ENCODE measurements at regions not wholly inside any gene's neighbourhood (a gene's known extent, or its start where the extent isn't known, plus 50 kb on each side); places are given as distances from the start of the nearest gene placed in this dataset.

DNA sequence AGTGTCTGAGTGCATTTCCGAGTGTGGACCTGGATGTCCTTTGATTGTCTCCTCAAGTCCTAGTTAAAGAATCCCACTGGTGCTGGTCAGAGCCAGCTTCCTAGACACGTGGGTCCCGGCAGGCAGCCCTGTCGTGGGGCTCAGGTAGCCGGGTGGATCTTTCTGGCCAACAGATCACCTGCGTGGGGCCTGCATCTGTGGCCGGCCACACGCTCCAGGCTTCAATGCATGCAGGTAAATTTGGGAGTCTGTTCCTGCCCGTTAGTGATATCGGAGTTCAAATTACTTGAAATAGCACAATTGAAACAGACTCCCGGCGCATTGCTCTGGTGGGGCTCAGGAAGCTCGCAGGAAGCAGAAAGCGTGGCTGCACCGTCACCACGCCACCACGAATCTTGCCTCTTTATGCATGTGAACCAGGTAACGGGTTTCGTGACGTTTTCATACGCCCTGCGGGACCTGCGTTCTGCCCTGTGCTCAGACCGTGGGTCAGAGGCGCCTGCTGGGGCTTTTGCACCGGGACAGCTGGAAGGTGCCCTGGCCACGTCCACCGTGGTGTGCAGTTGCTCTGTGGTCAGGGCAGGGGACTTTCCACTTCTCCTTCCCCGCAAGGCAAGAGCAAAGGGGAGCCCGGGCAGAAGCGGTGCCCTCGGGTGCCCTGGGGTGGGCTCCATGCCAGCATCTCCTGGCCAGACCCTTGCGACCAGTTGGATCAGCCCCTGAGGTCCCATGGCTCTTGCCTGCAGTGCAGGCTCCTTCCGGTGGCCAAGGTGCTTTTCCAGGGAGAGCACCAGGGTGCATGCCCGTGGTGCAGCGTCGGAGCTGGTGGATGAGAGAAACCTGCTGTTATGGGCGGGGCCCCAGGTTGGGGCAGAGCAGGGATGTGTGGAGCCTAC is 803.5 kb downstream of the BRD1 start:
- no peak for DNase-seq

DNA sequence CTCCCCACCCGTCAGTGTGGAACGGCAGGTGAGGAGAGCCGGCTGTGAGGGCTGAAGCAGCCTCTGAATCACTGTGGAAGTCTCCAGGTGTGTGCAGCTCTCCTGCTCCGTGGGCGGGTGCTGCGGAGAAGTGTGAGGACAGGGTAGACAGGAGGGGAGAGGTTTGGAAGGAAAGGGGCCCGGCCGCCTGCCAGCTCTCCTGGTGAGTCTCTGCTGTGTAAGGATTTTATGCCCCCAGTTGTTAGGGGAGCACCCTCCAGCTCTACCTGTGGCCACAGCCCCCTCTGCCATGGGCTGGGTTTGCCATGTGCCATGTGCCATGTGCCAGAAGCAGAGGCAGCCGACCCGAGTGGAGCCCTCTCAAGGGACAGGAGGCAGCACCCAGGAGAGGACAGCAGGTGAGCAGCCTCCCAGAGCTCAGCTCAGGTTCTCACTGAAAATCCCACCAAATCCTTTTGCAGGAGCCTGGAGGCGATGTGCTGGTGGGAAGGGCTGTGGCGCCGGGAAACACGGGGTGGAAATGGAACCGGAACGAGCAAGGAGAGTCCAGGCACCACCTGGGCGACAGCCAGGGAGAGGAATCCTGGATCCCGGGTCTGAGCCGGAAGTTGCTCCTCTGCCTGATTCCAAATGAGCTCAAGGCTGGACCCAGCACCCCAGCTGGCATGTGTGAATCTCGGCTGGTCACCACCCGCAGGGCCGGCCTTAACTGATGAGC is 804.4 kb downstream of the BRD1 start:
- DNase-seq: no peak

DNA sequence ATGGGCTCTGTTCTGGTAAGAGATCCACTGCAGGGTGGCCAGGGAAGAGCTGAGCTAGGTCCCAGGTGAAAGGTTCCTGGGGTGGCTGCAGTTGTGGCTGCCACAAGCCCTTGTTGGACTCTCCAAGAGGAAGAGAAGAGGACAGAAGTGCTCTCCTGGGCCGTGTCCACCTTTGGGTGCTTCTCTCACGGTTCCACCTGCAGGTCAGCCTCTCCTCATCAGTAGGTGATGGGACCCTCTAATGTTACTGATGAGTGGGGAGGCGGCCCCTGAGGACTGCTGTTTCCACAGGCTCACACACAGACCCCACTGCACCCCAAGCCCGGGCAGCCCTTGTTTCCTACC is 804.9 kb downstream of the BRD1 start:
- DNase-seq: no peak

DNA sequence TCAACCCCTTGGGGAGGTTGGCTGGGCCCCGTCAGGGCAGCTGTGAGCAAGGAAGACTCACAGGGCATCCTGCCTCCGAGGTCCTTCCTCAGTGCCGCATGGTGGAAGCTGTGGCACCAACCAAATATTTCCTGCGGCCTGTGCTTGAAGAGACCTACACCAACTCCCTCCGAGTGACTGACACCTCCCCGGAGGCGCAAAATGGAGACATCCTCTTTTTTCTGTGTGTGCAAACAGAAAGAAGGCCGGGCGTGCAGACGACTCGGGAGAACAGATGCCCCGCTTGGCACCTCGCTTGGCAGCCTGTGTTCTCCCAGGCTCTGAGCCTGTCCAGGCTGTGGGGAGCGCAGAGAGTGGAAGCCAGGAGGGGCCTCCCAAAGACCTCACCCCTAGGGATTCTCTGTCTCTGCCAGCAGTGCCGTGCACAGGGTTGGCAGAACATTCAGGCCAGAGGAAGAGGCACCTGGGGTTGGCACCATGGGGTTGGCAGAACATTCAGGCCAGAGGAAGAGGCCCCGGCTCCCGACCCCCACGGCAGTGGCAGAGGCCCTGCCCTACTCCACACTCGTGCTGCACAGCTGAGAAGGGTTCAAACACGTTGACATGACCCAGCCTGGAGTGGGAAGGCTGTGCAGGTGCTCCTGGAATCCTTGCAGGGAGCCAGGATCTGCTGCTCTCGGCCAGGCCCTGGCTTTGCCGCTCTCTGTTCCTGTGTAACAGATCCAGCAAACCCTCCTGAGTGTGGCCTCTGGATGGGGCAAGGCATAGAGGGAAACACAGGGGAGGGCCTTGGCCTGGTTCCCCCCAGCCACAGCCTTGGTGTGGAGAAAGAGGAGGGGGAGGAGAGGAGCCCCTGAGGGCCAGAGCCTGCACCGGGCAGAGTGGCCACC is 805.5 kb downstream of the BRD1 start:
- no peak for DNase-seq

DNA sequence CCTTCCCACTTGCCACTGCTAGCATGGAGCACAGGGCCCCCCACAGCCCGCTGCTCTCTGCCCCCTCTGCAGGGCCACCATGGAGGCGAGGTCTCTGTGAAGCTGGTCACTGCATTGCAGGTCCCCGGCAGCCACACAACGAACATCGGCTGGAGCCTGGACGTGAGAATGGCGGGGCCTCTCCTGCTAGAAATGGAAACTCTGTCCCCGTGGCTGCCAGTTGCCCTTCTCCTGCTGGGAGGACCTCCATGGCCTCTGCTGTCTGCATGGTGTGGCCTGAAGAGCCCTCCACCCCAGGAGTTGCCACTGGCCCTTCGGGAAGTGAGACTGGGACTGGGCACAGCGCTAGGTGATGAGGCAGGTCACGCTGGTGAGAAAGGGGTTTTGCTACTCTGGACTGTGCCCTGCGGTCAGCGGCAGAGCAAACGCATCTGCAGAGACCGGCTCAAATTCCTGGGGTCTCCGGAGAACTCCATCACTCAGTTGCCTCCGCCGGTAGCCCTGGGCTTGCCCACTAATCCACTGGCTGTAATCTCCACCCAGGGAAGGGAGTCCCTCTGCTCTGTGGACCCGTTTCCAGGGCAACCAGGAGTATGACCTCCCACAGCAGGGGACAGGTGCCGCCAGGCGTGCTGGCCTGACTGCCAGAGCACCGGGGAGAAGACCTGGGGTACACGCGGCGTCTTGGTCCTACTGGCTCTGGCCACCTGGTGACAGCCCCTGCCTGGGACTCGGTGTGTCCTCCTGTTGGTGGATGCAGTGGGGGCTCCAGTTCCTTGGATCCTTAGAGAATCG is 806.3 kb downstream of the BRD1 start:
- no peak for DNase-seq

DNA sequence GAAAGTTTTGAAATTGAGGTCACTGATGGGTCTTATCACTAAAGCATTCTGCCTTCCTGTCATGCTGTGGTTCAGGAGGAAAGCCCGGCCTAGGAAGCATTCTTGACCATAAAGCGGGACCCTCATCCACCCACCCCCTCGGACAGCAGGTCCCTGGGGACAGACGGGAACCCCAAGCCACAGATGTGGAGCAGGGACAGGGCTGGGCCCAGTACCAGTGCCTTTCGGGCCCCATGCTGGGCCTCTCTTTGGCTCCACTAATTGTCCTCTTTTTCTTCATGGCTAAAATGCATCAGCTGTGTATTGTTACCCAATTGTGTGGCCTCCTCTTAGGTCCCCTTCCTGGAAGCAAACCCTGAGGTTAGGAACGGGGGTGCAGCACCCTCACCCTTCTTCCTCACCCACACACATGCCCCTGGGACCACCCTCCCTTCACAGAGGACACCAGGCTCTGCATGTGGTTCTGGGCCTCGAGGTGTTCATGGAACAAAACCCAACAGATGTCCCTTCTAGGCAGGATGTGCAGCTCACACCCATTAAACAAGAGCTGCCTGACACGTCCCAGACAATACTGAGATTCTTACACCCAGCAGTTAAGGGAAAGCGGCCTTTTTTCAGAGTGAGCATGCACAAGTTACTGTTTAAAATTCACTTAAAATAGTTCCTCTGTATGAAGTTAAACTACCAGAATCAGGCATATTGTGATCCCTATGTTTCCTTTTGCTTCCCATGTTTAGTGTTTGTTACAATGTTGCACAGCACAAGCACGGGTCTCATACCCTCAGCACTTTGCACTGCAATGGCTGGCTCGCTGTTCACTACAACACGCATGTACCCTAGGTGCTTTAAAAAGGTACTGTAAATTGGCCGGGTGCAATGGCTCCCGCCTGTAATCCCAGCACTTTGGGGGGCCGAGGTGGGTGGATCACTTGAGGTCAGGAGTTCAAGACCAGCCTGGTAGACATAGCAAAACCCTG is 807.6 kb downstream of the BRD1 start:
- DNase-seq: no peak

DNA sequence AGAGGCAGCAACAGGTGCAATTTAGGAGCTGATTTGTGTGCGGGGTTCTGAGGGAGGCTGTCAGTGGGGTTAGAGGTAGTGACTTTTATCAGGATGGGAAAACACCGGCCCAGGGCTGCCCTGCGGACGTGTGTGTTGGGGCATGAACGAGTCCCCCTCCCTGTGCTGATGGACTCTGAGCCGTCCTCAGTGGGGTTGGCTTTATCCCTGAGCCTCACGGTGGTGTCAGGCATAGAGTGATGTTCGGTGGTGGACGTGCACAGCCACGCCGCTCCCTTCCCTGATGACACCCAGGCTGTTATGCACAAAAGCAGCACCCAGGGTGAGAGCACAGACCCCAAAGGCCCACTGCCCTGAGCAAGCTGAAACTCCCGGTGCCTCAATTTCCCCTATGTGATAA is 809.1 kb downstream of the BRD1 start:
- DNase-seq: no peak

DNA sequence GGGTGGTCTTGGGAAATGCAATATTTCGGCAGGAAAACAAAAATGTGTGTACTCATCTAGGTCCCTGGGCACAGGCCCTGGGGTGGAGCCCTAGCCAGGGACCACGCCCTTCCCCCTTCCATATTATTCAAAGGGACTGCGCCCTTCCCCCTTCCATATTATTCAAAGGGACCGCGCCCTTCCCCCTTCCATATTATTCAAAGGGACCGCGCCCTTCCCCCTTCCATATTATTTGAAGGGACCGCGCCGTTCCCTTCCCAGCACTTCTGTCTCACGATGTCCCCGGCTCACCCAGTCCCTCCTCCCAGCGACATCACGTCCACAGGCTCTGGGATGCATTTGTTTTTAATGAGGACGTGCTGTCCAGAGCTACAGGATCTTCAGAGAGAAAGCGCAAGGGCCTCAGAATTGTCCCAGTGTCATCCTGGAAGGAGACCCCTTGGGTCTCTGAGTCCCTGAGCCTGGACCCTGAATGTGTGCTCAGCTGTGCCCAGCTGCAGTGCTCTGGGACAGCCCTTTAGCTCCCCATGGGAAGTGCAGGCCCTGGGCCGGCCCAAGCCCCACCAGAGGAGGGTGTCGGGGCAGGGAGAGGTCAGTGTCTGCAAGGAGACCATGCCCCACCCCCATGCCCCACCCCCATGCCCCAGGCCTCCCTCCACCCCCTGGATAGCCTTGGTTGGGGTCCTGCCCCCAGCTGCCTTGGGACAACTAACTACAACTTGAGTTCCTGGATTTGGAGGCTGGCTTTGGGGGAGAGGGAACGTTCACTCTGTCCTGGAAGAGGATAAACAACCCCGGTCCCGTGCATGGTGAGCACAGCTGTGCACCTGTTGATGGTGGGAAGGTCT is 810.0 kb downstream of the BRD1 start:
- no peak for DNase-seq

DNA sequence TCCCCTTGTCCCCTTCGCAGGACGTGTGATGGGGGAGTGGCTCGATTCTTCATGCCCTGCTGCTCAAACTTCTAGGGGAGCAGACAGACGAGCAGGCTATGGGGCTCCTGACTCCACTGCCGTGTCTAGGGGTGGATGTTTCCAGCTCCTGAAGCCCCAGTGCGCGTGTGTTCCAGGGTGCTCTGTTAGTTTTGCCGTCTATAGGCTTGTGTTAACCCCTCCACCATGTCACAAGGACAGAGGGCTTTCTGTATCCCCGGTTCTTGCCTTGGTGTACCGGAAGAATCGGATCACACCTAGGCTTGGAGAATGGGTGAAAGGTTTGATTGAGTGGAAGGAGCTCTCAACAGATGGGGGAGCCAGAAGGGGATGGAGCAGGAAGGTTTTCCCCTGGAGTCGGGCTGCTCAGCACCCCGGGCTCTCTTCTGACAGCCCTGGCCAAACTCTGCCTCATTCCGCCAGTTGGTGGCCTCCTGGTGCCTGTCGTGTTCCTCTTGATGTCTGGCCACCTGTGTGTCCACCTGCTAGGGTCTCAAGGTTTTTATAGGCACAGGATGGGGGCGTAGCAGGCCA is 810.7 kb downstream of the BRD1 start:
- no peak for DNase-seq

DNA sequence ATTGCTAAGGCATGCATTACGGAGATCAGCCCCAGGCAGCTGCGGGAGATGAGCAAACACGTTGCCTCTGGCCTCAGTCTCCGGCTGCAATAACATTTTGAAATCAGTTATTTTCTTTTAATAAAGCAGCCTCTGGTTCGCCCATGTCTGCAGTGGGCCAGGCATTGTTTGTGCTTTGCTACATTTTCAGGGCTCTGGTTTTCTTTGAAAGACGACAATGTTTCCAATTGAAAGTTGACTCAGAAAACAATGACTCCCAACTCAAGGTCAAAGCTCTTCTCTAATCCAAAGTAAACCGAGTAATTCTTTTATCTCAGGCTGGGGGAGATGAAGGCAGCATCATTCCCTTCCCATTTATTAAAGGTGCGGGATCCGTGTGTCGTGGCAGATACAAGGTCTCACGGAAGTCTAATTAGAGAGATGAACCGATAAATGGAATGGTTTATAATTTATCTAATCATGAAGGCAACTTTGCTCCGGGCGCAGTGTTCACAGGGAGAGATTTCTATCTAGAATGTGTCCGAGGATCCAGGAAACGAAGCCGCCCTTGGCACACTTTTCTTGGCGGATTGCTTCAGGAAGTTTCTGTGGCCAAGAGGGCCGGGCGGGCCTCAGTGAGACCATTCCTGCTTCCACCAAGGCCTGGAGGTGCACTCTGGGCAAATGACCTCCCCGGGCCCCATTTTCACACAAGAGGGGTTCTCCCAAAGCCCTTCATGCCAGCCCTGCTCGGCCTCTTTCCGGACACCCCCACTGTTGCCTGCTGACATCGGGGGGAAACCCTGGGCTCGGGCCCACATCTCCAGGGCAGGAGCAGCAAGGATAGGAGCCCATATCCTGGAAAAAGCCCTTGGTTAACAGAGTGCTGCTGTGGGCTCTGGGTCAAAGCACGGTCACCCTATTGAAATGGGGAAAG is 811.4 kb downstream of the BRD1 start:
- no peak for DNase-seq

DNA sequence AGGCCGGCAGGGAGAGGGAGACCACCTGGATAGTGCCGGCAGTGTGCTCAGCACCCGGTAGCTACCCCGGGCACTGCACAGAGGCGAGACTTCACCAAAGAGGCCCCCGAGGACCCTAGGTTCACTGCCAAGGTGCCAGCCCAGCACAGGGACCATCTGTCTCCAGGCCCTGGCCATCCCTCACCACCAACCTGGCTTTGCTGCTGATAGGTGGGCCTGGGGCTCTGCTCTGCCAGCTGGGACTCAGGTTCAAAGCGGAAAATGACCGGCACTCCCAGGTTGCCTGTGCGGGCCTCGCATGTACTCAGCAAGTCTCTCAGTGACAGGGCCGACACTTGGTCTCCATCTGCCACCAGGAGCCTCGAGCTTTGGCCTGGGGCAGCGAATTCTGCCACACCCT is 812.2 kb downstream of the BRD1 start:
- DNase-seq: no peak

DNA sequence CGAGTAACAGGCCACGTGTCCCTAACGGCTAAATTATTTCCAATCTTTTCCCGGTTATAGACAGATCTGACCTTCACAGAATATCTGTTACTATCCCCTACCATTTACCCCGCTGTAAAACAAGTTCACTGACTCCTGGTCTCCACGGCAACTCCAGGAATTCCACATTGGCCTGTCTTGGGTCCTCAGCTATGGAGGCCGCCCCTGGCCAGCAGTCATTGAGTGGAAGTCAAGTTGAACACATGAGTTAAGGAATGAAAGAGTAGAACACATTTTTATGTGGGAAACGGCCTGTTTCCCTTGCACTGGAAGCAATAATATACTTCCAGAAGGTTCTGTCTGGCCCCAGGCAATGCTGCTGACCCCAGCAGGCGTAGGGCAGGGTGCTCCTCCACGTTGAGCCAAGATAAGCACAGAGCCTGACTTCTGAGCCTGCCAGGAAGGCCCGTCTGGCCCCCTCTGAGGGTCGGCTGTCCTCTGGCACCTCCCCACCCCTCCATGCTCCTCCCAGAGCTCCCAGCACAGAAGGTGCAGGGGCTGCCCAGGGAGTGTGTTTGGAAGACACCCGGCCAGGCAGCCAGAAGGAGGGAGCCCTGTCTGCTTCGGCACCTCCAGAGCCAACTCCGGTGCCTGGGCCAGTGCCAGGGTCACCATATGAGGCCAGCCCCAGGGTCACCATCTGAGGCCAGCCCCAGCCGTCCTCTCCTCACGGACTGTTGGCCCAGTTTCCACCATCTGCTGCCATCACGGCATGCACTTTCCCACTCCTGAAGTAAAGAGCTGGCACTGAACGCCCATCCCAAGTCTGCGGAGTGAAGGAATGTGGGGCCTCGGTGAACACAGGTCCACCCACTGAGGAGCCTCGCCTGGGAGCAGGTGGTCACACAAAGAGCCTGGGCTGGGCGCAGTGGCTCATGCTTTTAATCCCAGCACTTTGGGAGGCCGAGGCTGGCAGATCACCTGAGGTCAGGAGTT is 813.2 kb downstream of the BRD1 start:
- DNase-seq: no peak

DNA sequence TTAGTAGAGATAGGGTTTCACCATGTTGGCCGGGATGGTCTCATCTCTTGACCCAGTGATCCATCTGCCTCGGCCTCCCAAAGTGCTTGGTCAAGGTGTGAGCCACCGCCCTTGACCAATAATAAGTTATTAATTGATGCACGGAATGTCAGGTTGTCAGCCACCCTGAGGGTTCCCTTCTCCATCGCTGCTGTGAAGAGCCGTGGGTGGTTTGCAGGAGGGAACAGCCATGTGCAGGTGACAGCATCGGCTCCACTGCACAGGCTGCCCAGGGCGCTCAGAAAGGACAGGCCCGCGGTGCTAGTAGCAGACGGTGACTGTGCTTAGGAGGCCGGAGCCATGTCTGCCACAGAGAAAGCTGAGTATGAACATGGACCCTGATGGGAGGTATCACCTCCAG is 814.0 kb downstream of the BRD1 start:
- no peak for DNase-seq

DNA sequence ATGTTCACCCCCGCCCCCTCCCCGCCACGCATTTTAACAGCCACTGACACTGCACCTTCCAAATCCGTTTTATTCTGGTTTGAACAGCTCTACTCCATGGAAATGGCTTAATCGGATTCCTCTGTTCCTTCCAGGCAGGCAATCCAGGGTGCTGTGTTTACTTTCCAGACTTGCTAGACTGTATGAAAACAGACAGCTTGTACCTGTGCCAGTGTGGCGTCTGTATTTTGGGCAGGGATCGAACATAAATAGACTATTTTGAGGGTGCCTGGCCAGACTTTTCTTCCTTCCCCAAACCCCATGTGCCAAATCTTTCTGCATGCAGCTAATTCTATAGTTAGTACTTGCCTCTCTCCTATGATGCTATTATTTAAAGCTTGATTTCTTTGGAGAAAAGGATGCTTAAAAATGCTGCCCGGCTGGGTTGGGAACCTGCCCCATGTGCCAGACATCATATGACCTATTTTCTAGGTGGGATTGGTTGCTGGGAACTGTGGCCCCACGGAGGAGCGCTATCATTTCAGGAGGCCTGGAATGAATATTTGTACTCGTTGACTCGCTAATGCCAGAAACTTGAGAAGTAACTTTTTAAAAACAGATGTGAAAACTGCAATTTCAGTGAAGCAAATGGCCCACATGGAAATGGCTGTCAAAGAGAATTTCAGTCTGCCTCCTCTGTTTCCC is 814.8 kb downstream of the BRD1 start:
- DNase-seq: no peak

DNA sequence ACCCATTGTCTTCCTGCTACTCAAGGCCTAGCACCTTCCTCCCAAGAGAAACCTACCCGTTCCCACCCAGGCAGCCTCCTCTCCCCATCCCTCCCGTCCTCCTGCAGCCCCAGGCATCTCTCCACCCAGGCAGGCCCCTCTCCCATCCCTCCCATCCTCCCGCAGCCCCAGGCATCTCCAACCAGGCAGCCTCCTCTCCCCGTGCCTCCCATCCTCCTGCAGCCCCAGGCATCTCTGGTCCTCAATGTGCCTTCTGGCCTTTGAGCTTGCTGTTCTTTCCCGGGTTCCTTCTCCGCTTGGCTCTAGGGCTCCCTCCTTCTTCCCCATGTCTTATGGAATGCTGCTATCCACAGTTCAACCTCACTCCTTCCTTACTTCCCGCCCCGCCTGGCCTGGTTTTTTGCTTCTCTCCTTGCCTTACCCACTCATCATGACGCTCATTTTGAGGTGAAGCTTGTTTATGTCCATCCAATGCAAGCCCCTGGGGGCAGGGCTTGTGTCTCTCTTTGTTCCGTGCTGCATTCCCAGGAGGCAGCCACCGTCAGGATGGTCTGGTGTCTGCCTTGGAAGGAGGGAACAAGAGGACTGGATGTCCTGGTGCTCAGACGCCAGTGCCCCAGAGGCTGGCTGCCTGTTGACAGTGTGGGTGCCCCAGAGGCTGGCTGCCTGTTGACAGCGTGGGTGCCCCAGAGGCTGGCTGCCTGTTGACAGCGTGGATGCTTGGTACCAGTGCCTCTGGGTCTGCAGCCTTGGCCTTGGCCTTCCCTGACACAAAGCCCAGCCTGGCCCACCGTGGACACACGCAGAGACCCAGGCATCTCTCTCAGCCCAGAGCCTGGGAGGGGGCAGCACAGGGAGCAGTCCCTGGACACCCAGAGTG is 815.7 kb downstream of the BRD1 start:
- no peak for DNase-seq

DNA sequence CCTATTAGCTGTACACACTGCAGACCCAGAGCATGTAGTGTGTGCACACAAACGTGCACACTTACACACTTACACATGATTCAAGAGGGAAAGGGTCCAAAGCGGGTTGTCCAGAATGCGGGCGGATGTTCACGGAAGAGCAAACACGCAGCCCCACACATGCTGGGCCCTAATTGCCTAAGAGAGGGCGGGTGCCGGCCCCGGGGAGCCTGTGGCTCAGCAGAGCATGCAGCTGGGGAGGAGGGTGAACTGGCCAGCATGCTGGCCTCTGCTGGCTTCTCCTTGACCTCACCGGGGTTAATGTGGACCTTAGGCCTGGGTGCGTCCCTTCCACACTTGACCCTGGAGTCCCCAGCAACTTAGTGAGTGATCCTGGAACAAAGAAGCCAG is 816.3 kb downstream of the BRD1 start:
- no peak for DNase-seq
